ENCODE measurements at regions not wholly inside any gene's neighbourhood (a gene's known extent, or its start where the extent isn't known, plus 50 kb on each side); places are given as distances from the start of the nearest gene placed in this dataset.

DNA sequence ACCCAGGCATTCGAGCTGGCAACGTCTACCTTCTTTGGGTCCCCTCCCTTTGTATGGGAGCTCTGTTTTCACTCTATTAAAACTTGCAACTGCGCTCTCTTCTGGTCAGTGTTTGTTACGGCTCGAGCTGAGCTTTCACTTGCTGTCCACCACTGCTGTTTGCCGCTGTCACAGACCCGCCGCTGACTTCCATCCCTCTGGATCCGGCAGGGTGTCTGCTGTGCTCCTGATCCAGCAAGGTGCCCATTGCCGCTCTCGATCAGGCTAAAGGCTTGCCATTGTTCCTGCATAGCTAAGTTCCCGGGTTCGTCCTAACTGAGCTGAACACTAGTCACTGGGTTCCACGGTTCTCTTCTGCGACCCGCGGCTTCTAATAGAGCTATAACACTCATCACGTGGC, 183.5 kb upstream of the GALNTL6 start:
- no peak for DNase-seq

DNA sequence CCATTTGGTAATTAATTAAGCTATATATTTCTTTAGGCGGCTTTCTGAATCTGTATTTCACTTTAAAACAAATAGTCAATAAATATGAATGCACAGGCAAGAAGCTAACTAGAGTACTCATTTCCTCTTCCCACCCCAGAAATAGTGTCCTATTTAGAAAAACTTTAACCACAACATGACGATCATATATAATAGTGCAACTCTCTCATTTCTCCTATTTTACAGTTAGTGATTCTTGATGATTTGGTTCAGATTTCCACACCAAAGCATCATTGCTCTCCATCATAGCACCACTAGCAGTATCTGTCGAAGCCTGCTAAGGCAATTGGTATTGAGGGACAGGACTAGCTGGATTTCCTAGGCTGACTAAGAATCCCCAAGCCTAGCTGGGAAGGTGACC, 184.0 kb upstream of the GALNTL6 start:
- no peak for DNase-seq

DNA sequence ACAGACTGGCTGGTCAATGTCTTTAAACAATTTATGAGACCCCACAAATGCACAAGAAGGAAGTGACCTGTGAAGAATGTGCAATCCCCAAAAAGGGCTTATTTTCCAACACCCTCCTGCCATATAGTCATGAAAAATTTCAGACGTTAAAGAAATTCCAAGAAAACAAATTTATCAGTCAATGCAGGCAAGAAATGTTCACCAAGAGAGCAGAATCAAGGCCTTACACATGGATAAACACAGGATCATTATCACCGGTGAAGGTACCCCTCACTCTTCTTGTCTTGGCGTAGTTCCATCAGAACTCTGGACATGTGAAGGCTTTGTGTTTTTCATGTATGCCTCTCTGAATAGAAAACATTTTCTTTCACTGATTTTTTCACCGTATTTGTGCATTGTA, 186.7 kb upstream of the GALNTL6 start:
- DNase-seq, result no peak

DNA sequence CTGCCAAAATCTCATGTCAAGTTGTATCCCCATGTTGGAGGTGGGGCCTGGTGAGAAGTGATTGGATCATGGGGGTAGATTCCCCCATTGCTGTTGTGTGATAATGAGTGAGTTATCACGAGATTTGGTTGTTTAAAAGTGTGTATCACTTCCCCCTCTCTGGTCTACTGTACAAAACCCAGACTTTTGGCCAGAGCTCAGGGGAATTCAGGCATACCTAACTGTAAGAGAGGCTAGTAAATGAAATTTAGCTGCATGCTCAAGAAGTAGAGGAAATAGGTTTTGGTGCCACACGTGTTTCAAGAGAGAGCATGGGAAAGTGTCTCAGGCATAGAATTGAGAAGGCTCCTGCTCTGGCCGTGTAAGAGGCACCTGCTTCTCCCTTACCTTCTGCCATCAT, 190.5 kb upstream of the GALNTL6 start:
- DNase-seq, result no peak

DNA sequence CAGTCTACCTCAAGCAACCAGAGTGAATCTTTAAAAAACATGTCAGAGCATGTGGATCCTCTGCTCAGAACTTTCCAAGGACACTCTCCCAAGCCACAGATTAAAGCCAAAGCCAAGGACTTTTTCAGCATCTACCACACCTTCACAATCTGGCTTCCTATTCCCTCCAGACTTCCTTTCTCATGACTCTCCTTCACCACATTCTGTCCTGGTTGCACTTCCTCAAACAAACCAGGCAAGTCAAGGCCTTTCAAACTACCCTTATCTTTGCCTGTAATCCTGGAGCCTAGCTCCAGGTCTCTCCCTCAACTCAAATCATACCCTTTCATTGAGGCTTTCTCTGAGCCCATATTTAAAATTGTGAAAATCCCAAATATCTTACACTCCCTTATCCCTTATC, 191.6 kb upstream of the GALNTL6 start:
- no peak for DNase-seq

DNA sequence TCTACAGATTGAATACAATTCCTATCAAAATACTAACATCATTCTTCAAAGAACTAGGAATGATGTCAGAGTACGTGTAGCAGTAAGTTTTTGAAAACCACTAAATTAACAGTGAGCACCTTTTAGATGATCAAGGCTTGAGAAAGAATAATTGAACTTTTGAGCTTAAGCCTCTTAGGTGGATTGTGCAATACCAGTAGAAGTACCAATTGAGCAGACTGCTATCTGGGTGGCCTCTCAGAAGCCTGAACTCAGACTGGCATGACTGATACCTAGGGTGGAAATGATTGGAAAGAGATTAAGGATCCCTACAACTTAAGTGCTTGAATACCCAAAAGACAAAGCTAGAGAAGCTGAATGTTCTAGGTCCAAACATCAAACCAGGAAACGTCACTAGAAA, 200.3 kb upstream of the GALNTL6 start:
- no peak for DNase-seq

DNA sequence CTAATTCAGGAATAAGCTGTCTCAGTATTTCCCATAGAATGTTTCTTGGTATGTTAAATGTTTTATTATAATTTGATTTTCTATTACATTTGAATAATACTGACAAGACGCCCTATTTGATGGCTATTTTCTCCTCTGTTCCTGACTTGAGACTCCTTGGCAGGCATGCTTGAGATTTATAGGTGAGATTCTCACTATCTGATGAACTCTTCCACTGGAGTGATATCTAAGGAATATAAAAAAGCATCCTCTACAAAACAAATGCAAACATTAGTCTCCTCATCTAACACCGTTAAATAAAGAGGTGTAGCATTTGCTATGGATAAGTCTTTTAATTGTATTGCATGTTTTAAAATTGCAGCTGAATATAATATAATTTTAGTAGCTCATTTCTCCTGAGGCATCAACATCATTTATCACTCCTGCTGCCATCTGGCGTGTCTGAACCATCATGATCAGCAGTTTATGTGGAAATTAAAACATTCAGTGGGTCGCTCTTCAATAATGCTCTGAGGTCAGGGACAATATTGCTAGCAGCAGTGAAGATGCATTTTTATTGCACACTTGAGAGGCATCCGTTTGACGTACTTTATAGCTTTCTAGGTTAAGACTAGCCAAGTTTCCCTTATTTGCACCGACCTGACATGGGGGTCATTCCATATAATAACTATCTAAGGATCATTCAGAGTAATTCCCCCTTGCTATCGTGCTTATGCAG, 210.4 kb upstream of the GALNTL6 start:
- no peak for DNase-seq

DNA sequence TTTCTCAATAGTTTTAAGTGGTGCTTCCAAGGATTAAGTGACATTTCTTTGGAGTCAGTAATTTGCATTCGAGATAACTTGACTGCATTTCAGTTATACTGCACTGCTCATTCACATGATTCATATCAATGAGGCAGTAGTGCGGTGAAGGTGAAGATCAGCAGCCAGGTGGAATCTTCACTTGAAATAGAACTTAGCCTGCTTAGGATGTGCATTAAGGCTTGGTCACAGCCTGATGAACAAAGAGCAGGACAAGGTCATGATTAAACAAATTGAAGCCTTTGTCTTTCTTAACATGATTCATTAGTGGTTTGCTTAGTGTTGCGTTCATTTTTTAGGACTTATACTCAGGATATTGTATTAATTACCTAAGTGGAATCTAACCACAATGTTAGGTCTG, 212.1 kb upstream of the GALNTL6 start:
- DNase-seq, result no peak

DNA sequence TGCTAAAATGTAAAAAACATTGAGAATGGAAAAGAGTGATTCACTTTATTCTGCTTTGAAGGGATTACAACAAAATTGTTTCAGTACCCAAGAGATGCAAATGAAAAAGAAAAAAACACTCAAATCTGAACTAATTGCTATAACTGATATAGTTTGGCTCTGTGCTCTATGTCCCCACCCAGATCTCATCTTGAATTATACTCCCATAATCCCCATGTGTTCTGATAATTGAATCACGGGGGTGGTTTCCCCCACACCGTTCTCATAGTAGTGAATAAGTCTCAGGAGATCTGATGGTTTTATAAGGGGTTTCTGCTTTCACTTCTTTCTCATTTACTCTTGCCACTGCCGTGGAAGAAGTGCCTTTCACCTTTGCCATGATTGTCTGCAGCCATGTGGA, 213.6 kb upstream of the GALNTL6 start:
- DNase-seq, result no peak

DNA sequence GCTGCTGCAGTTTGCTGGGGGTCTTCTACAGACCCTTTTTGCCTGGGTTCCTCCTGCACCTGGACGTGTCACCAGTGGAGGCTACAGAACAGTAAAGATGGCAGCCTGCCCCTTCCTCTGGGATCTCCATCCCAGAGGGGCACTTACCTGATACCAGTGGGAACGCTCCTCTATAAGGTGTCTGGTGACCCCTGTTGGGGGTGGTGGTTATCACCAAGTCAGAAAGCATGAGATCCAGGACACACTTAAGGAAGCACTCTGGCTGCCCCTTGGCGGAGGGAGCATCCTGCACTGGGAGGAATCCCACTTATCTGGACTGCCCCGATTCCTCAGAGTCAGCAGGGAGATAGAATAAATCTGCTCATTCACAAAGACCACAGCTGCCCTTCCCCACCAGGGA, 218.9 kb upstream of the GALNTL6 start:
- no peak for DNase-seq

DNA sequence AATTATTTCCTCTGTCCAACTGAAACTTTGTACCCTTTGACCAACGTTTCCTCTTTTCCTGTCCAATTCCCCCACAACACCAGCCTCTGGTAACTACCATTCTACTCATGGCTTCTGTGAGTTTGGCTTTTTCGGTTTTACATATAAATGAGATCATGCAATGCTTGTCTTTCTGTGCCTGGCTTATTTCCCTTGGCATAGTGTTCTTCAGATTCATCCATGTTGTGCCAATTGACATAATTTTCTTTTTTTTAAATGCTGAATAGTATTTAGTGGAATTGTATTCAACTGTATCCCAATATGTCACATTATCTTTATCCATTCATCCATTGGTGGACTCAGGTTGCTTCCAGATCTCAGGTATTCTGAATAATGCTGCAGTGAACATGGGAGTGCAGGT, 222.5 kb upstream of the GALNTL6 start:
- DNase-seq, result no peak

DNA sequence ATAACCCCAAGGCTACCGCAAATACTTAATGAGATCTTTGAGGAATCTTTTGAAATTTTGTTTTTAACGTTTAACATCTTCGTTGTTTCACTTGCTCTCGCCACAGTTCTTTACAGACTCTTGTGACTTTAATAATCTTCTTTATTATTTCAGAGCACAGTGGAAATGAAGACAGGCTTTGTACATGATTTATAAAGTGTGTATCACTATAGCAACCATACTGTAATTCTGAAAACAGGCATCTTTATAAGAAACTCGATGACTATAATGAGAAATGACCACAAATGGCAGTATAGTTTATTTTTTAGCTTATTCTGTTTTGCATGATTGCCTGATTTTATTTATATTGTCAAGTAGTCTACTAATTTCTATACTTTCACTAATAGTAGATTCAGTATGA, 224.4 kb upstream of the GALNTL6 start:
- no peak for DNase-seq

DNA sequence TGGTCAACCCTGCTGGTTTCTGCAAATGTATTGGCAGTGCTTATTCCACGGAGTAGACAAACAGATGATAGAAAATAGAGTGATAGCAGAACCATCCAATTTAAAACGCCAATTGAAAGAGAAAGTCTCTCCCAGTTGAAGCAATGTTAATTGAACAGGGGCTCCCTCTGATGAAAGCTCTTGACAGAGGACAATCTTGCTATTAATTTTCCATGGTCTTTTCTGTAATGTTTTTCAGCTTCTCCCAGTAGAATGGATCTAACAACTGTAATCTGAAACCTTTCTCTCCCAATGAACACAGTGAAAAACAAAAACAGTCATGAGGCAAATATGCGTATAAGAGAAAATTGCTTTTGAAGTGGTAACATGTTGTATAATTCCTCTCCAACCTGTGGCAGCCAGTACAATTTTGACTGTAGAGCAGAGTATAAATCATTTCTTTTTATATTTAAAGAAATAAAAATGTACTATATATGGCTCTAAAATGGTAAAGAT, 225.1 kb upstream of the GALNTL6 start:
- no peak for DNase-seq

DNA sequence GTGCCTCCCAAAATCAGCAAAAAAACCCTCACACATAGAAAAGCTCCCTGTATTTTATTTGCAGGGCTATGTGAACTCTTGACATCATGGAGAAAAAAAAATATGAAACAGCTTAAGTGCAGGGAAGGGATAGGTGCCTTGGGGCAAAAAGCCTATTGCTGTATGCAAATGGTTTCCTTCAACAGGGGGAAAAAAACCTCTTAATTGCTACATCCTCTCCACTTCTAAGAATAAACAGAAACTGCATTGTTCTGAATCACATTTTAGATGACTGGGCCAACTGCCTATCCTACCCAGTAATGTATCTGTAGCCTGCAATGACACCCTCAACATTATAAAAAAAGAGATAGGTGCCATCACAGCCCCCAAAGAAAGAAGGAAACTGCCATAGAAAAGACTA, 229.4 kb upstream of the GALNTL6 start:
- no peak for DNase-seq

DNA sequence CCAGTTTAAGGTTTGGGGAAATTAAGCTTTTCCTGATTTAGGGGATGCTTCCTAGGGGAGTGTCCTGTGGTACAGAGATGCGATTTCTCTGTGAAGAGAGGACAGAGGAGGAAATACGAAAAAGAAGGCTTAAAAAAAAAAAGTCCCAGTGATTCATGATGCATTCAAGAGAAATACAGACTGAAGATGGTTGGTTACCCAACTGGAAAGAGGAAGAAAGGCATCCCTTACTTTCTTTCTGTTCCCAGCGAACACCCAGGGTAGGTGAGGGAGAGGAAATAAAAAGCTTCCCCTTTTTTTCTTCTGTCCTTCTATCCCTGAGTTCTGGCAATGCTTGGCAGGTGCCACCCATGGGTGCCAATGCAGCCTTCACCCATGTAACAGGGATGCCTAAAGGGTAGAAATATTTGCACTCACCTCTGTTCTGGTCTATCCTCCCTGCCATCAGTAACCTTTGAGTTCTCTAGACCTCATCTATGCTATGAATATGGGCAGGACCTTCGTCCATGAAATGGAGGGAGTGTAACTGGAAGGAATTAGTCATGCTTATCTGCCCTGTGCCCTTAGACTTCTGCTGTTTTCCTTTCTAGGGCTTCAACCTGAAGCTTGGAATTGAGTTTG, 230.1 kb upstream of the GALNTL6 start:
- DNase-seq, result no peak

DNA sequence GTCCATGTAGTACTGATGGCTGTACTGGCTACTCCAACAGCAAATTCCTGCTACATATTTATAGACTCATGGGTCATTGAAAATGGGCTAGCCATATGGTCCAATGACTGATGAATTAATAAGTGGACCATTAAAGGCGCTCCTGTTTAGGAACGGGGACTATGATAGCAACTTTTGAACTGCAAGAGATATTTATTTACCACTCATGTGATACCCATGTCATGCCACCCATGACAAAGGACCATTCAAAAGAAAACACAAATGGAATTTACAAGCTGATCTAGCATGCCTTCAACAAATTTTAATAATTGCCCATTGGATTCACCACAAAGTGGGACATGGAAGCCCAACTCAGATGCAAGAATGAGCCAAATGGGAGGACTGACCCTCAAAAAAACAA, 240.0 kb upstream of the GALNTL6 start:
- no peak for DNase-seq

DNA sequence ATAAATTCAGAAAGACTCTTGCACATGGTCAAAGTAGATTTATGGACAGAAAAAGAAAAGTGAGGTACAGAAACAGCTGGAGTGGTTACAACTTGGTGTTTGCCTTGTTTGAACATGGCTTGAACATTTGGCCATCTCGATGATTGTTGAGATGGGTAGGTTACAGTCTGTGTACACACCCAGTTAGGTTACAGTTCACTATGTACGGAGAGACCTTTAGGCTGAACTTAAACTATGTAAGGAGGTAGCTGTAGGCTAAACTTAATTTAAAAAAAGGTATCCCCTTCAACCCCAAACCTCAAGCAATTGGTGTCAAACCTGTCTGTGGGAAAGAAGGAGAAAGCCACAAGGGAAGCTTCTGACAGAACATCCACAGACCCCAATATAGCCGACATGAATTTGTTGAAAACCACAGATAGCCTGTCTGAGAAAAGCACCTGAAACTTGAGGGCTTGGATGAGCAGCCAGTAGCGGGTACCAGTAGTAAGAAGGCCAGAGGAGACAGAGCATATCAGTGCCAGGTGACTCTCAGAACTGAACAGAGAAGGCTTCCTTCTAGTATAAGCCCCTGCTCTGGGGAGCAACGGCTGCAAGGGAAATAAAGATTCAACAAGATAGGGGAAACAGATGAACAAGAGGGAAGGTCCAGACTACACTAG, 247.9 kb upstream of the GALNTL6 start:
- no peak for DNase-seq

DNA sequence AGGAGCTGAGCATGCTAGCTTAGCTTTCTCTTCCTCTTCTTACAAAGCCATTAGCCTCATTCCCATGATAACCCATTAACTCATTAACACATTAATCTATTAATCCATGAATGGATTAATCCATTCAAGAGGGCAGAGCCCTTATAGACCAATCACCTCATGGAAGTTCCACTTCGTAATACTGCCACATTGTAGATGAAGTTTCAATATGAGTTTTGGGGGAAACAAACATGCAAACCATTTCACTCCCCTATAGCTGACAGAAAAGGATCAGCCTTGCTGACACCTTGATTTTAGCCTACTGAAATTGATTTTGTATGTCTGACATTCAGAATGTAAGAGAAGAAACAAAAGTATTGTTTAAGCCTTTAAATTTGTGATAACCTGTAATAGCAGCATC, 251.8 kb upstream of the GALNTL6 start:
- no peak for DNase-seq

DNA sequence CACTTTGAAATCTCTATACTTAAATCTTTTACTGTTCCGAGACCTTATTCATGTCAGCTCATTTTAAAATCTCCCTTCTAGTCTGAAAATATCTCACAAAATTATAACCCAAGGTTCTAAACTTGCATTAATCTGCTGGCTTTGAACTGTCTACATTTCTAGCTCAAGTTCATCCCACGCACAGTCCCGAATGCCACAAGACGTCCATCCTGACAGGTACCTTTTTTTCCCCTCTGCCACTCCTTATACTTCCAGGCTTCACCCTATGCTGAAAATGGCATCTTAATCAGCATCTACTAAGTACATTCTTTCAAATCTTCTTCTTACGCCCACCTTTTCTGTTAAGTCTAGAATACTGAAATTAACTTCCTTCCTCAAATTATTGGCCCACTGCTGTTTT, 259.2 kb upstream of the GALNTL6 start:
- no peak for DNase-seq

DNA sequence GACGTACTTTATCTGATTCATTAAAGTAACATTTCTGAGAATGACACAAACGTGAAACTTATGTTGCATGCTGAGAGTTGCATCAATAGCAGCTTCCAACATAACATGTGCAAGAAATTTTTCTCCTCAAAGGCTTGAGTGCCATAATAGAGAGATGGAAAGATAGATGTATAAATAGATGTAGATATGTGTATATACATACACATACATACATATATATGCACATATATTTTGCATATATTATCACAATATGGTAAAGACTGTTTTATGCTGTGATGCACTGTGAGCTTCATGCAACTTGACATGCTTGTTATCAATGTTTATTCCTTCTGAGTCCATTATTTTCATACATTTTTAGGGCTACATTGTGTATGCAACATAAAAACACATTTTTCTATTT, 270.6 kb upstream of the GALNTL6 start:
- DNase-seq, result no peak

DNA sequence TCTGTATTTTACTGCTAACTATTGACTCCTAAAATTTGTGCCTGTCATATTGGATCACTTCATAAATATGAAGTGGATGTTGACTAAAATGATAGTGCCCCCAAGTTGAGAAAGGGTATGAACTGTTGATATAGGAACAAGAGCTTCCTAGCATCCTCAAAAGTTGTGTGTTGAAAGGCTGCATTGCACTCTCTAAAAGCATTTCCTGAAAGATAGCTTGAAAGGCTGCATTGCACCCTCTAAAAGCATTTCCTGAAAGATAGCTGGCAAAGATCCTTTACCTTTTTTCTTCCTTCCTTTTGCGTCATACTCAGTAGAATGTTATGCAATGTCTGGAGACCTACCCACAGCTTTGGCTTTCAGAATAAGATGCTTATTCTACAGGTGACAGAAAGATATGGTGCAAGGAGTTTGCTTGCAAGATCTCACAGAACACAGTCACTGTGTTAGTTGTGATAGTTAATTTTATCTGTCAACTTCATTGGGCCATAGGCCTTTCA, 274.6 kb upstream of the GALNTL6 start:
- DNase-seq, result no peak

DNA sequence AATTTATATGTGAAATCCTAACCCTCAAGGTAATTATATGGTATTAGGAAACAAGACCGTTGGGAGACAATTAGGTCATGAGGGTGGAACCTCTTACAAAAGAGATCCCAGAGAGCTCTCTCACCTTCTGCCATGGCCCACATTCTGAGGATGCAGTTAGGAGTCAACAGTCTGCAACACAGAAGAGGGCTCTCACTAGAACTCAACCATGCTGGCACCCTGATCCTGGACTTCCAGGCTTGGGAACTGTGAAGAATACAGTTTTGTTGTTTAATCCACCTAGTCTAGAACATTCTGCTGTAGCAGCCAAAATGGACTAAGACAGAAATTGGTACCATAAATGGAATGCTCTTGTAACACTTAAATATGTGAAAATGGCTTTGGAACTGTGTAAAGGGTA, 278.8 kb upstream of the GALNTL6 start:
- no peak for DNase-seq

DNA sequence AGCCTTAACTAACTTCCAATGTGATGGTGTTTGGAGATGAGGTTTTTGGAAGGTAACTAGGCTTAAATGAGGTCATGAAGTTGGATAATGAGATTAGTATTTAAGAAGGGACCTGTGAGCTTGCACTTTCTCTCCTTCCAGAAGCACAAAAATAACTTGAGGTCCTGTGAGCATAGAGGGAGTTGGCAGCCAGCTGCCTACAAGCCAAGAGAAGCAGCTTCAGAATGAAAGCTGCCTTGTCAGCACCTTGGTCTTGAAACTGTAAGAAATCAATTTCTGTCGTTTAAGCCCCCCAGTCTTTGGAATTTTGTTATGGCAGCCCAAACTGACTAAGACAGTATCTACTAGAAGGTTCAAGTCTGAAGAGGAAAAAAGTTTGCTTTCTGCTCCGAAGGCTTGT, 280.2 kb upstream of the GALNTL6 start:
- no peak for DNase-seq

DNA sequence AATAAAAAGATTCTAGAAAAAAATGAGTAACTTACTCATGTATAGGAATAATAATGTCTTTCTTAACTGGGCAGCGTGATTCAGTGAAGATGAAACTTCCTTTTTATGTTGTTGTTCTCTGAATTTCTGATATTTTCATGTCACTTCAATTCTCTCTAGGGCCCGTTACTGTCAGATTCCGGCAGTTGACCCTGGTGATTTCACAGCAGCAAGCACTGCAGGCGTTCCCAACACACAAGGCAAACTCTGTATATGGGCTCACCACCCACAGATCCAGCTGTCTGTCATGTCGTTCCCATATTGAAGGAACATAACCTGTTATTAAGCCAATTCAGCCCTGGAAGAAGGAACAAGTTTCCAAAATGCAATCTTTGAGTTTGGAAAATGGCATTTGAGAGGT, 288.3 kb upstream of the GALNTL6 start:
- DNase-seq, result no peak

Measured in DMS79 treated with DMSO at 0.1 percent for 48 hours (cell line).